Right forelimb (tissue), 1 donor: ENCODE measurements at regions not wholly inside any gene's neighbourhood (a gene's known extent, or its start where the extent isn't known, plus 50 kb on each side); places are given as distances from the start of the nearest gene placed in this dataset.
"Not testable (repeated sequence)": the region's sequence is repeated elsewhere in the genome, so short reads cannot be mapped to it uniquely, and the experiment has no call there.

Experiments
- DNase-seq: peaks from one replicate; pipeline ENCODE4 v3.0.0-alpha.2; 2018

- DNase-seq, result not testable (repeated sequence)
These were observed 1002.6 kb upstream of the HS3ST1 start for GRCh38 chr4:12431259-12431658.

- no peak for DNase-seq
These were observed 992.7 kb upstream of the HS3ST1 start for GRCh38 chr4:12421364-12421763.

- DNase-seq, result no peak
These were observed 988.1 kb upstream of the HS3ST1 start for GRCh38 chr4:12416755-12417154.

DNA sequence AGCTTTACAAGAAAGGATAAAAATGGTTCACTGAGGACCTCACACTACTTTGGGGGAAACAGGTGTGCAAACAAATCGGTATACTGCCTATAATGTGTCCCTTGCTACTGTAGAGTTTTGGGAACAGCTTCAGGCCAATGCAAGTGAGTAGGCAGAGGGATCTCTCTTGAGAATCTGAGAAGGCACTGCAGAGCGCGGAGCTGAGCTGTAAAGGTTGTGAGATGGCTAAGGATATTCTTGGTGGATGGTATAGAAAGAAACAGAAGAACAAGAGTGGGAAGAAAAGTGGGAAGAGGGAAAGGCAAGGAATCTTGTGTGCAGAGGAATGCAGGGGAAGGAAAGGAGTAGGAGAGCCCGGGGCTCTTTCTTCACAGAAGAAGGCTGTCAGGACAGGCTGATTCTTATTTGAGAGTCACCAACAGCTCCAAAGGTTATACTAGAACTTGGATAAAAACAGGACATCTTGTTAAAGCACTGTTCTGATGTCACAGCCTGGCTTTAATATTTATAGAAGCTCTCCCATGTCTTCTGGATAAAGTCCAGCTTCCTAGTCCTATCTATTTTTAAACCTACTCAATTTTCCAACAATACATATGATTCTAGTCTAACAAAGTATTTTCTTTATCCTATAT is 985.6 kb upstream of the HS3ST1 start:
- no peak for DNase-seq

GRCh38 chr4:12411072-12411471 is 982.4 kb upstream of the HS3ST1 start:
- DNase-seq, result no peak

DNA sequence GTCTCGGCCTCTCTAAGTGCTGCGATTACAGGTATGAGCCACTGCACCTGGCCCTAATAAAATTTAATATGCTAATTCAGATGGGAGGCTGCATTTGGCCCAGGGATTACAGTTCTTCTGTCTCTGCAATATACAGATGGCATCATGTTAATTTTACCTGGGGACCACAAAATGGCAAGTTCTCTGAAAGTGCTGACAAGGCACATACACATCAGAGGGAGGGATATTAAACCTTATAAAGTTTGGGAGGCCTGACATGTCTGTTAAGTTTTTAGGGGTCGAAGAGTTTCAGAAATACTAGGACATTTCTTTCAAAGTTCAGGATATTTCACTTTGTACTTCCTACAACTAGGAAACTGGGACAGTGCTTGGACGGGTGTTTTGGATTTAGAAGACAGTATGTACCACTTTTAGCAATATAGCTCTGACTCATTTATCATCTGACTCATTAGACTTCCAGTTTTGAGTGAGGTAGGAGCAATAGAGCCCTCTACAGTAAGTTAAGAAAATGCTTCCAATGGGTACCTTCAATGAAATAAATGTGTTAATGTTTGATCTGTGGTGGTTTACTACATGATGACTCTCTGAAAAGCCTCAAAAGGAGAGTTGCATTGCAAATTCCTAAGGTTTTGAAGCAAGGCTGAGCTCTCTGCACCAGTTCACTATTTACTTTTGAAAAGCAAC is 981.0 kb upstream of the HS3ST1 start:
- DNase-seq, result no peak

- no peak for DNase-seq
These were observed 979.7 kb upstream of the HS3ST1 start for GRCh38 chr4:12408364-12408763.

GRCh38 chr4:12403175-12403574 is 974.5 kb upstream of the HS3ST1 start:
- no peak for DNase-seq

- no peak for DNase-seq
These were observed 971.1 kb upstream of the HS3ST1 start for GRCh38 chr4:12399781-12400180.

DNA sequence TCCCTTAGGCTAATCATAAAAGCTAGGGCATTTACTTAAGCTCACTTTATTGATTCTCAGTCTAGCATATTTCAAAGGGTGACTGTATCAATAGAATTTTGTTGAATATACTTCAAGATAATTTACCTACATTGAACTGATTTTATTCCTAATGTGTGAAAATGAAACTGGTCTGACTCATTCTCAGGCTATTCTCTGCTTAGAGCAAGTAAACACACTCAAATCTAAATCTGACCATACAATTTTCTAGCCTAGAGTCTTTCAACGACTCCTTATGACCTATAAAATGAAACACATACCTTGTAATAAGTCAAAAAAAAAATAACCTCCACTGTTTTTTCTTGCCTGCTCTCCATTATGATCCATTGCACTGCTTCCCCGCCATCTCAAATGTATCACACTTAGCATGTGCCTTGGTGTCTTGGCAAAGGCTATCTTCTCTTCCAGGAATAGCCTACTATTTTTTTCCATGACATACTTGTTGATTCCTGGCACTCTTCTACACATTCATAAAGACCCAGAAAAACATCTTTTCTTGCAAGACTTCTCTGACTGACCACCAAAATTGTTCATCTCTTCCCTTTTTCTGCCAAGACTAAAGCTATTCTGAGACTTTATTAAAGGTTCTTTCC is 965.1 kb upstream of the HS3ST1 start:
- DNase-seq, result no peak

- DNase-seq, result no peak
These were observed 960.9 kb upstream of the HS3ST1 start for GRCh38 chr4:12389604-12390003.

DNA sequence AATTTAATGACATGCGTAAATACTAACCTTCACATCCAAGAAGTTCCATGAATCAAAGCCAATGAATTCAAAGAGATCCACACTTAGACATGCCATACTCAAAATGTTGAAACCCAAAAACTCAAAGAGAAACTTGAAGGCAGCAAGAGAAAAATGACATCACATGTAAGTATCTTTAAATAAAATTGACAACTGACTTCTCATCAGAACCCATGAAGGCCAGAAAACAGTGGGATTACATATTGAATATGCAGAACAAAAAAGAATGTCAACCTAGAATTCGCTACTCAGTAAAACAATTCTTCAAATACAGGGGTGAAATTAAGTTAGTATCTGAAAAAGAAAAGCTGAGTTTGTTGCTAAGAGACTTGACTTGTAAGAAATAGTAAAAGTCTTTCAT is 953.9 kb upstream of the HS3ST1 start:
- no peak for DNase-seq

DNA sequence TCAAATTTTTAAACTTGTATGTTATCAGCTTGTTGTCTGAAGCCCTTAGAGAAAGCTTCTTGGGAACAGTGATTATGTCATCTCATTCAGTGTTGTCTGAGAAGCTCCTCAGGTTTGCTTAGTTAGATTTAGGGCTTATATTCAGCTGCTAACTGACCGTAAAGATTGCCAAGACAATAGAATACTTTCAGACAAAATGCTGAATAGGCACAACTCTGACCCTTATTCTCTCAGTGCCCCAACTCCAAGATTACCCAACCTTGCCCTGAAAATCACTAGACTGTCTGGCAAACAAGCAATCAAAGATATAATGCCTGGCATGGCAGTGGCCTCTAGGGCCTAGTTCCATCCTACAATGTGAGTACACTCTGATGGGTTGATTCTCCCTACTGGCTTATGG is 950.5 kb upstream of the HS3ST1 start:
- DNase-seq, result no peak

GRCh38 chr4:12375805-12376204 is 947.1 kb upstream of the HS3ST1 start:
- DNase-seq, result no peak

- DNase-seq, result not testable (repeated sequence)
These were observed 937.2 kb upstream of the HS3ST1 start for GRCh38 chr4:12365869-12366268.

- no peak for DNase-seq
These were observed 931.7 kb upstream of the HS3ST1 start for GRCh38 chr4:12360391-12360790.

DNA sequence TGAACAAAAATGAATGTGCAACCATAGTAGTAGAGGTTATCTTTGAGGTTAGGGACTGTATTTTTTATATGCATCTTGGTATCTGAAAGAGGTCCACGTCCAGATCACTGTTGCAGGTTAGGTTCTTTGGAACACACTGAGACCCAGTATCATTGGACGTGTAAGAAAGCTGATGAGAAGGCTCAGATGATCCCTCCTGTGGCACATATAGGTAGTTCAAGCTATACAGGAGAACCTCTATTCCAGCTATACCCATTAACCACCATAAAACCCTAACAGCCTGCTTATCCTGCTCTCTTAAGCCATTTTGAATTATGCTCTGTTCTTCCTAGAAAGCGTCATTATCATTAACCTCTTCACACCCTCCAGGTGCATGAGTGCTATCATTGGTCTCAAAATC is 930.7 kb upstream of the HS3ST1 start:
- DNase-seq, result no peak

DNA sequence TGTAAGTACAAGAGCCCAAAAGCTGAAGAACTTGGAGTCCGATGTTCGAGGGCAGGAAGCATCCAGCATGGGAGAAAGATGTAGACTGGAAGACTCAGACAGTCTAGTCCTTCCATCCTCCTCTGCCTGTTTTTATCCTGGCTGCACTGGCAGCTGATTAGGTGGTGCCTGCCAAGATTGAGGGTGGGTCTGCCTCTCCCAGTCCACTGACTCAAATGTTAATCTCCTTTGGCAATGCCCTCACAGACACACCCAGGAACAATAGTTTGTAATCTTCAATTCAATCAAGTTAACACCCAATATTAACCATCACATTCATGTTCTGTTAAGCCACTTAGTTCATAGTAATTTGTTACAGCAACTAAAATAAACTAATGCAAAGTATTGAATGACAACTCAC is 904.4 kb upstream of the HS3ST1 start:
- DNase-seq, result not testable (repeated sequence)

DNA sequence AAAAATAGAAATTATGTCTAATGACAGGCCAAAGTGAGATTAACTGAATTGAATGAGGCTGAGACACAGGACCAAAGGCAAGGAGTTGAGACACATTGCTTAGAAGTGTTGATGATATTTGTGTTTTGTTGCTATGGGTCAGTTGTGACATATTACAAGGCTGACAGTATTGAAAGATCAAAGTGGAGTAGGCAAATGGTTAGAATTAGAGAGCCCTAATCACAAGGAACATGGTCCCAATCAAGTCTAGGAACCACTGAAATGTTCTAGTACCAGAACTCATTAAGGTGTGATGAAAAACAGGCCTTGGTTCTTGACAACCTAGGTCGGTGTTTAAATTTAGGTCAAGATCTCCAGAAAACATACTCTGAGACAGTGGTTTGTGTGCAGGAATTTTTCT is 896.3 kb upstream of the HS3ST1 start:
- DNase-seq, result no peak

GRCh38 chr4:12319765-12320164 is 891.1 kb upstream of the HS3ST1 start:
- DNase-seq, result no peak

DNA sequence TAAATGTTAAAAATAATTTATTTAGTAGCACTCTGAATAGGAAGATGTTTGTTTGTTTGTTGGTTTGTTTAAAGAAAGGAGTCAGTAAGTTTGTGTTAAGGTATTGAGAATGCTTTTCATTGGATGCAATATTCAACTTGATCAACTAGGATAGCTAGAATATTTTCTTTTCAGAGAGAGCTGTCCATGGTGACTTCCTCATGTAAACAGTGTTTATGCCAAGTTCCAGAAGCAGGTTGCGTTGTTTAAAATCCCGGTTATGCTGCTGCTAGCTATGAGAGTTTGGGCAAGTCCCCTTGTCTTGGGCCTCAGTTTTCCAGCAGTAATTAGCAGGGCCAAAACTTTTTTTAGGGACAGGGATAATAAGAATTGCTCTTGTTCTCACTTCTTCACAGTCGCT is 876.2 kb upstream of the HS3ST1 start:
- DNase-seq, result no peak

GRCh38 chr4:12296366-12296765 is 867.7 kb upstream of the HS3ST1 start:
- DNase-seq, result no peak

GRCh38 chr4:12293906-12294525 is 865.3 kb upstream of the HS3ST1 start:
- no peak for DNase-seq

GRCh38 chr4:12286351-12286750 is 857.7 kb upstream of the HS3ST1 start:
- DNase-seq, result no peak
